IgD-negative memory B cell (primary cell): ENCODE measurements at regions not wholly inside any gene's neighbourhood (a gene's known extent, or its start where the extent isn't known, plus 50 kb on each side); places are given as distances from the start of the nearest gene placed in this dataset.

Source experiments
- H3K27ac Mint-ChIP-seq, 3 donors: one replicate each; pipeline ENCODE4 v1.8.0; 2020 to 2022; ENCODE audit warnings: mild to moderate bottlenecking in 3 of 3, mixed read lengths in 3 of 3, moderate library complexity in 1 of 3
- H3K27me3 Mint-ChIP-seq: one replicate; pipeline ENCODE4 v1.8.0; 2021; ENCODE audit warnings: mixed read lengths
- H3K36me3 Mint-ChIP-seq: one replicate; pipeline ENCODE4 v1.8.0; 2020; ENCODE audit warnings: mild to moderate bottlenecking, mixed read lengths
- H3K4me1 Mint-ChIP-seq, 3 donors: one replicate each; pipeline ENCODE4 v1.8.0; 2020 to 2022; ENCODE audit warnings: mixed read lengths in 3 of 3, mild to moderate bottlenecking in 1 of 3
- H3K4me3 Mint-ChIP-seq, 4 donors: one replicate each; pipeline ENCODE4 v1.8.0; 2020 to 2022; ENCODE audit warnings: mild to moderate bottlenecking in 4 of 4, mixed read lengths in 4 of 4, moderate library complexity in 3 of 4
- H3K9me3 Mint-ChIP-seq, 3 donors: one replicate each; pipeline ENCODE4 v1.8.0; 2020 to 2021; ENCODE audit warnings: mixed read lengths in 3 of 3, mild to moderate bottlenecking in 1 of 3

DNA sequence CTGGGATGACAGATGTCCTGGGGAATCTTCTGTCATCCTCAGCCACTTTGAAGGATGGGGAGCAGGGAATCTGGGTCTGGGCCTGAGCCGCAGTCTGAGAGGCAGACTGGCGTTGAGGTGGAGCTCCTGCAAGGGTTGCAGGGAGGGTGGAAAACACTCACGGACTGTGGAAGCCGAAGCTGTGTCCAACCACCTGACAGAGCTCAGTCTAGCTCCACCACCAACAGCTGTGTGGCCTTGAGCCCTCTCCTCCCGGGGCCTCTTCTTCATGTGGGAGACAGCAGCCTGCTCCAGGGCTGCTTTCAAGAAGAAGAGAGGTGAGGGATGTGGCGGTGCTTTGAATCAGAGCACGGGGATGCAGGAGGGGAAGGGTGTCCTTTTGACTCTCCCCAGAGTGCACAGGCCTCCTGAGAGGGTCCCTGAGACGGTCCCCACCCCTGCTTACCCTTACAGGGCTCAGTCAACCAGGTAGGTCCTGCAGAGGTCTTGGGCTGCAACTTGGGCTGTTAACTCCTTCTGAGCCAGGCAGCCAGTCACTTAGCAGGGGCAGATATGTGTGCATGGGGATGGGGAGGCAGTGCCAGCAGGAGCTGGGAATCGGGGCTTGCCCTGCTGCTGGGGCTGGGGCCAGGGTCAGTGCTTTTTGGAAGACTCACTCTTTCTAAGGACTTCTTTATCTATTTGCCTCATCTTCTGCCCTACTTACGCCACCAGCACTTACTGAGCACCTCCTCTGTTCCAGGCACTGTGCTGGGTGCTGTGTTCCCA, 216.3 kb downstream of the PTPRU start:
- Mint-ChIP-seq H3K4me1 (no peaks in the 10 kb centered on the region), H3K9me3 (peaks cover 0 to 17% (median 6%) of the 10 kb centered on the region in 3 donors), H3K4me3 (no peak overlapping the region), H3K27me3 (peaks cover 3% of the 10 kb centered on the region), H3K27ac (no peak overlapping the region), H3K36me3 (no peaks in the 10 kb centered on the region)

DNA sequence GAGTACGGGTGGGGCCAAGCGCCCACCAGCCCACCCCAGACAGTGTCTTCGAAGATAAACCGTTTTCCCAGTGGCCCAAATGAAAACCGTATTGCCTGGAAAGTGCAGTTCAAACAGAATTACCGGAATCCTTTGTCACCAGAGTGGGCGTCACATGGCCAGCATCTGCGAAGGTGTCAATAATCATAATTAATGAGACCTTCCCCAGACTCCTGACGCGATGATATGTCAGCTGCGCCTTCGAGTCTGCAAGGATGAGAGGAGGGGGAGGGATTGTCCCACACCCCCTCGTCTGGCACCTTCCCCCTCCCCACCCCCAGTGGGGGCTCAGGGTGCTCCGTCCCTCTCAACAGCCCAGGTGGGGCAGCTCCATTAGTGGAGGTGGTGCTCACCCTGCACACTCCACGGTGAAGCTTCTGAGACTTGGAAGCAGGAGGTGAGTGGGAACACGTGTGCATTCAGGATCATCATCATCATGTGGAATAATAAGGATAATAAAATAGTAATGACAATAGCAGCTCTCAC, 215.1 kb downstream of the PTPRU start:
- Mint-ChIP-seq H3K27me3 (peaks cover 4% of the 10 kb centered on the region), H3K9me3 (peaks cover 0 to 10% (median 6%) of the 10 kb centered on the region in 3 donors), H3K36me3 (no peaks in the 10 kb centered on the region), H3K27ac (no peak overlapping the region), H3K4me1 (no peaks in the 10 kb centered on the region), H3K4me3 (peak overlapping the region in 1 of 4 donors; percentile 54)

GRCh38 chr1:29450591-29450990, 214.3 kb downstream of the PTPRU start:
- no peaks in the 10 kb centered on the region for H3K4me1 Mint-ChIP-seq
- no peaks in the 10 kb centered on the region for H3K36me3 Mint-ChIP-seq
- peaks cover 0 to 1% (median 1%) of the 10 kb centered on the region in 3 donors for H3K9me3 Mint-ChIP-seq
- no peak overlapping the region for H3K4me3 Mint-ChIP-seq
- H3K27ac Mint-ChIP-seq, result no peak overlapping the region
- peaks cover 9% of the 10 kb centered on the region for H3K27me3 Mint-ChIP-seq

DNA sequence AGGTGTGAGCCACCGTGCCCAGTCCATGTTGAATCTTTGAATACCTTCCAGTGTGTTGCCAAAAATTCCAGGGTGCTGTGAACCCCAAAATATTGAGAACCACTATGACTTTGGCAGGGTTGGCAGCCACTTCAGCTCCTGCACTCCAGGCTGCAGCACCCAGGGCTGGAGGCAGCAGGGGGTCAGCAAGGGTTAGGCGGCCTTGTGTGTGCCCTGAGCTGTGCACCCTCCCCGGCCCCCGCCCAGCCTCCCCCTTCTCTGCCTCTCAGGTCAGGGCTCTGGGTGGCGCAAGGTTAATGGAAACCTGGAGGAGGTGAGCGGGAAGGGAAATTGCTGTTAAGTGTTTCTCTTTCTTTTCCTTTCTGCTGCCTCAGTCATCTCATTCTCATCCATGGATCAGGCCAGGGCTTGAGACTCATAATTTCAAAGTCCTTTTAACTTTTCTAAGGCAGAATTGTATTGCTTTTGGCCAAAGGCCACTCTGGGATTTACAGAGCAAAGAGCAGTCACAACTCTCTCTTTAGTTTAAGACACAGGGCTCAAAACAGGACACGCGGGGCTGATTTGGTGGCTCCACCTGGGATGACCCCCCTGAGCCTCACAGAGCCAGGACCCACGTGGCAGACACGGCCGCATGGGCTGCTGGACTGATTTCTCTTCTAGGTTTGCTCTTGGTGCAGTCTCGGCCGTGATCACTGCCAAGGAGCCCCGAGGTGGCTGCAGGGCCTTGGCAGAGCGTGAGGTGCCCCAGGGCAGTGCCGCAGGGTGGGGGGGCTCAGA, 212.3 kb downstream of the PTPRU start:
- Mint-ChIP-seq H3K4me3 (no peak overlapping the region), H3K36me3 (no peaks in the 10 kb centered on the region), H3K4me1 (no peaks in the 10 kb centered on the region), H3K27ac (no peak overlapping the region), H3K9me3 (no peaks in the 10 kb centered on the region), H3K27me3 (peaks cover 15% of the 10 kb centered on the region)

DNA sequence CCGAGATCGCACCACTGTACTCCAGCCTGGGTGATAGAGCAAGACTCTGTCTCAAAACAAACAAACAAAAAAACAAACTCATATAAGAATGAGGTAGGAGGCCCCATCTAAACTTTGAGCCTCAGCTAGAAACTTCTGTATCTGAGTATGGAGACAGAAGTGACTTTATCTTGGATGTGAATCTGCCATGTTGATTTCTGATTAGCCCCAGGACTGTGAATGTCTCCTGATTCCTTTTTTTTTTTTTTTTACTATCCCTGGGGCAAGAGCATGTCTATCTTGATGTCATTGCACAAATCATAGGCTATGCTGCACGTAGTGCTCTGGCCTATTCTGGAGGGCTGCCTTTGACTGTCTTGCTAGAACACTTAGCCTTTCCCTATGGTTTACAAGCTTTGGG, 211.0 kb downstream of the PTPRU start:
- no peak overlapping the region for H3K4me3 Mint-ChIP-seq
- no peaks in the 10 kb centered on the region for H3K4me1 Mint-ChIP-seq
- no peak overlapping the region for H3K27ac Mint-ChIP-seq
- H3K9me3 Mint-ChIP-seq, result no peaks in the 10 kb centered on the region
- no peaks in the 10 kb centered on the region for H3K36me3 Mint-ChIP-seq
- peaks cover 15% of the 10 kb centered on the region for H3K27me3 Mint-ChIP-seq

- Mint-ChIP-seq H3K27me3 (peaks cover 12% of the 10 kb centered on the region), H3K27ac (no peak overlapping the region), H3K9me3 (no peaks in the 10 kb centered on the region), H3K36me3 (no peaks in the 10 kb centered on the region), H3K4me3 (no peak overlapping the region), H3K4me1 (no peaks in the 10 kb centered on the region)
These were observed 208.7 kb downstream of the PTPRU start for GRCh38 chr1:29444782-29445729.

- Mint-ChIP-seq H3K9me3 (no peaks in the 10 kb centered on the region), H3K4me3 (no peak overlapping the region), H3K27me3 (peaks cover 12% of the 10 kb centered on the region), H3K27ac (no peak overlapping the region), H3K4me1 (no peaks in the 10 kb centered on the region), H3K36me3 (no peaks in the 10 kb centered on the region)
These were observed 207.9 kb downstream of the PTPRU start for GRCh38 chr1:29444081-29444715.

DNA sequence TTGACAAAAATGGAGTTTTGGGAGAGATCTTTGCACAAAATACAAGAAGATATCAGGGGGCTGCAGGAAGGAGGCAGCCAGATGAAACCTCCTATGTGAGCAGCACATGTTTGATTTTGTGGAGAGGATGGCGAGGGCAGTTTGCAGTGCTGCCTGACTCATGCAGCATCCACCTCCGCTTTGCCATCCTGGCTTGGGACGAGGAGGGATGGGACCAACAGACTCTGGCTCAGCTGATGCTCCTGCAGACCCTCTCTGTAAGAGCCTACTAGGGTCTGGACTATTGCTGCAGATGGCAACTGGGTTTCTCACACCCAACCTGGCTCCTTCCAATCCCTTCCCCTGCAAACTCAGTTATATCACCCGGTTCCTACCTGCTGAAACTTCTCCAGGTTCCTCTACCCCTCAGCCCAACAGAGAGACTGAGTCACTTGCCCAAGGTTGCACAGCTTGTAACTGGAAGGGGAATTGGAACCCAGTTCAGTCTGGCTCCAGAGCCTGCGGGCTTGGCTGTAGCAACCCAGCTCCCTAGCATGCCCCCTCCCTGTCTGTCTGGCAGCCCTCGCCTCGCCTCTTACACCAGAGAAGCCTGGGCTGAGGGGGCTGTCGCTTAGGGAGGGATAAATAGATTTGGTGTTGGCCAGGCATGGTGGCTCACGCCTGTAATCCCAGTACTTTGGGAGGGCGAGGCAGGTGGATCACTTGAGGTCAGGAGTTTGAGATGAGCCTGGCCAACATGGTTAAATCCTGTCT, 205.8 kb downstream of the PTPRU start:
- H3K27me3 Mint-ChIP-seq, result peaks cover 15% of the 10 kb centered on the region
- H3K4me3 Mint-ChIP-seq, result no peak overlapping the region
- H3K36me3 Mint-ChIP-seq, result no peaks in the 10 kb centered on the region
- peaks cover 0 to 2% (median 0%) of the 10 kb centered on the region in 3 donors for H3K9me3 Mint-ChIP-seq
- no peaks in the 10 kb centered on the region for H3K4me1 Mint-ChIP-seq
- no peak overlapping the region for H3K27ac Mint-ChIP-seq

GRCh38 chr1:29439615-29440014, 203.3 kb downstream of the PTPRU start:
- Mint-ChIP-seq H3K27ac (no peak overlapping the region), H3K4me3 (no peak overlapping the region), H3K9me3 (peaks cover 0 to 2% (median 0%) of the 10 kb centered on the region in 3 donors), H3K27me3 (peaks cover 9% of the 10 kb centered on the region), H3K36me3 (no peaks in the 10 kb centered on the region), H3K4me1 (no peaks in the 10 kb centered on the region)

DNA sequence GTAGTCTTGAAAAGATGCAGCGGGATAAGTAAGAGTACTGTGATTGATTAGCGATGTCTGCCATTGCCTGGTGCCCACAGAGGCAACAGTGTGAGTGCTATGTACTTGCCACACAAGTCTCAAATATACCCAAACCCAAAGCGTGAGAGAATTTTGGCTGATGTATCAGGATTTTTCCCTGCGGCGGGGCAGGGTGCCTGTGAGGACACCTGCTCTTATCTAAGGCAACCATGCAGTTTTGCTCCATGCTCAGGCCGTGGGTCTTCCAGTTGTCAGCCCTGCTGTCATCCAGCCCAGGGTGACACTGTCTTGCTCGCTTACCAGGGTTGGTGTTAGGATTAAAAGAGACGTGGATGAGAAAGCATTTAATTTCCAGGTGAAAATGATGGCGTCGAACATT, 202.7 kb downstream of the PTPRU start:
- Mint-ChIP-seq H3K36me3 (no peaks in the 10 kb centered on the region), H3K4me1 (no peaks in the 10 kb centered on the region), H3K27ac (no peak overlapping the region), H3K27me3 (peaks cover 5% of the 10 kb centered on the region), H3K9me3 (peaks cover 0 to 2% (median 0%) of the 10 kb centered on the region in 3 donors), H3K4me3 (no peak overlapping the region)

GRCh38 chr1:29437946-29438345, 201.6 kb downstream of the PTPRU start:
- H3K27ac Mint-ChIP-seq, result no peak overlapping the region
- no peaks in the 10 kb centered on the region for H3K36me3 Mint-ChIP-seq
- H3K9me3 Mint-ChIP-seq, result peaks cover 0 to 2% (median 0%) of the 10 kb centered on the region in 3 donors
- H3K4me1 Mint-ChIP-seq, result no peaks in the 10 kb centered on the region
- H3K4me3 Mint-ChIP-seq, result no peak overlapping the region
- H3K27me3 Mint-ChIP-seq, result peaks cover 4% of the 10 kb centered on the region

DNA sequence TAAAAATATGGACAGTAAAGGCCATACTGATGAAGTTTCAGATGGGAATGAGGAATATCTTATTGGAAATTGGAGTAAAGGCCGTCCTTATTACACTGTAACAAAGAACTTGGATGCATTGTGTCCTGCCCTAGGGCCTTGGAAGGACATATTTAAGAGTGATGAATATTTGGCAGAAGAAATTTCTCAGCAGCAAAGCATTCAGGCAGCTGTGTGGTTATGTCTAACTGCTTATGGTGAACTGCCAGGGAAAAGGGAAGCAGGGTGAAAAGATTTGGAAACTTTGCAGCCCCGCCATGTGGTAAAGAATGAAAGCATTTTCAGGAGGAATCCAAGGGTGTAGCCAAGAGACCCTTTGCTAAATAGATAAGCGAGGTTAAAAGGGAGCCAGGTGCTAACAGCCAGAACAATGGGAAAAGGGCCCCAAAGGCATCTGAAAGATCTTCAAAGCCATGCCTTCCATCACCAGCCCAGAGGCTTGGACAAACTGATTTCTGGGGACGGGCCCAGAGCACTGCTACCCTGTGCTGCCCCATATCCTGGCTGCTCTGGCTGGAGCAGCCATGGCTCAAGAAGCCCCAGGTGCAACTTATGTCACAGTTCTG, 200.0 kb downstream of the PTPRU start:
- no peaks in the 10 kb centered on the region for H3K4me1 Mint-ChIP-seq
- peaks cover 2 to 12% (median 7%) of the 10 kb centered on the region in 3 donors for H3K9me3 Mint-ChIP-seq
- no peak overlapping the region for H3K4me3 Mint-ChIP-seq
- H3K27ac Mint-ChIP-seq, result no peak overlapping the region
- peaks cover 7% of the 10 kb centered on the region for H3K27me3 Mint-ChIP-seq
- no peaks in the 10 kb centered on the region for H3K36me3 Mint-ChIP-seq

GRCh38 chr1:29433830-29434229, 197.5 kb downstream of the PTPRU start:
- peaks cover 9 to 29% (median 16%) of the 10 kb centered on the region in 3 donors for H3K9me3 Mint-ChIP-seq
- no peak overlapping the region for H3K27ac Mint-ChIP-seq
- no peaks in the 10 kb centered on the region for H3K4me1 Mint-ChIP-seq
- H3K36me3 Mint-ChIP-seq, result no peaks in the 10 kb centered on the region
- peaks cover 8% of the 10 kb centered on the region for H3K27me3 Mint-ChIP-seq
- H3K4me3 Mint-ChIP-seq, result no peak overlapping the region
